HG03097 (cell line): ENCODE measurements at regions not wholly inside any gene's neighbourhood (a gene's known extent, or its start where the extent isn't known, plus 50 kb on each side); places are given as distances from the start of the nearest gene placed in this dataset.
"Not testable (repeated sequence)": the region's sequence is repeated elsewhere in the genome, so short reads cannot be mapped to it uniquely, and the experiment has no call there.

ENCODE experiments used
- ATAC-seq: cut with Tn5 transposase; IDR thresholded peaks from one replicate; pipeline ENCODE4 v1.9.1; 2021; ENCODE audit not compliant: unreplicated experiment, low FRiP score

- ATAC-seq: no peak
Observed at GRCh38 chr13:80844164-80844563, 503.2 kb upstream of the SPRY2 start.

GRCh38 chr13:80841414-80841813 is 500.5 kb upstream of the SPRY2 start:
- ATAC-seq: no peak

GRCh38 chr13:80840316-80840976 is 499.5 kb upstream of the SPRY2 start:
- ATAC-seq: no peak

DNA sequence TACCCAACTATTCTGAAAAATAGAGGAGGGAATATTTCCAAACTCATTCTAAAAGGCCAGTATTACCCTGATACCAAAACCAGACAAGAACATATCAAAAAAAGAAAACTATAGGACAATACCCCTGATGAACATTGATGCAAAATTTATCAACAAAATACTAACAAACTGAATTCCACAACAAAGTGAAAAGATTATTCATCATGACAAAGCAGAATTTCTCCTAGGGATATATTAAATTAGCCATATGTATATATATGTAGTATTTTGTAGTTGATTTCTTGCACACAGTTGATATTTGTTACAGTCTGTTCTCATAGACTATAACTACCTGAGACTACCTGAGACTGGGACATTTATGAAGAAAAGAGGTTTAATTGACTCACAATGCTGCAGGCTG is 495.0 kb upstream of the SPRY2 start:
- ATAC-seq: no peak

DNA sequence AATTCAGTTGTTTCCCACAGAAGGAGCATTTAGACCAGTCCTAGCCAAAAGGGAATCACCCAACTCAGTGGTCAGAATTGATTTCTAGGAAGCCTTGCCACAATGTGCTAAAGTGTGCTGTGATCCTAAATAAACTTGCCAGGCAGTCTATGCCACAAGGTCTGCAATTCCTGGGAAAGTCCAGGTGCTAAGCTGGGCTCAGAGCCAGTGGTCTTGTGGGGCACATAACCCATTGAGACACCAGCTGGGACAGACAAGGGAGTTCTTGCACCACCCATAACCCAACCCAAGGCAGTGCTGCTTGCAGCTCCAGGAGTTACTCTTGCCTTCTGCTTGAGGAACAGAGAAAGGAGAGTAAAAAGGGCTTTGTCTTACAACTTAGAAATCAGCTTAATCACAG is 489.5 kb upstream of the SPRY2 start:
- no peak for ATAC-seq

DNA sequence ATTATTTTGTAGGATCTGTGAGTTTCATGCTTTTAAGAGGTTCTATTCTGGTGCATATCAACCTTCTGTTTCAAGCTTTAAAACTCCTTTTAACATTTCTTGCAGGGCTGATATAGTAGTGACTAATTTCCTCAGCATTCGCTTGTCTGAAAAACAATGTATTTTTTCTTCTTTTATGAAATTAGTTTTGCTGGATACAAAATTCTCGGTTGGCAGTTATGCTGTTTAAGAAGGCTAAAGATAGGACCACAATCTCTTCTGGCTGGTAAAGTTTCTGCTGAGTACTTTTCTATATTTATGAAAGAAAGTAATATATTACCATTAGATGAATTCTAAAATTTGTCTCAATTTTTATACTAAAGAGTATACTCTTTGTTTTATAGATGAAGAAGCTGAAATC is 487.8 kb upstream of the SPRY2 start:
- no peak for ATAC-seq

DNA sequence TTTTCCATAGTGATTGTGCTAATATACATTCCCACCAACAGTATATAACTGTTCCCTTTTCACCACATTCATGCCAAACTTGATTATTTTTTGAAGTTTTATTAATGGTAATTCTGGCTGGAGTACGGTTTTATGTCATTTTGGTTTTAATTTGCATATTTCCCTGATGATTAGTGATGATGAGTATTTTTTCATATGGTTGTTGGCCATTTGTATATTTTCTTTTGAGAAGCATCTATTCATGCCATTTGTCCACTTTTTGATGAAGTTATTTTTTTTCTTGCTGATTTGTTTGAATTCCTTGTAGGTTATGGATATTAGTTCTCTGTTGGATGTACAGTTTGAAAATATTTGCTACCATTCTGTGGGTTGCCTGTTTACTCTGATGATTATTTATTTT is 484.4 kb upstream of the SPRY2 start:
- ATAC-seq: no peak

GRCh38 chr13:80824229-80824628 is 483.3 kb upstream of the SPRY2 start:
- no peak for ATAC-seq

DNA sequence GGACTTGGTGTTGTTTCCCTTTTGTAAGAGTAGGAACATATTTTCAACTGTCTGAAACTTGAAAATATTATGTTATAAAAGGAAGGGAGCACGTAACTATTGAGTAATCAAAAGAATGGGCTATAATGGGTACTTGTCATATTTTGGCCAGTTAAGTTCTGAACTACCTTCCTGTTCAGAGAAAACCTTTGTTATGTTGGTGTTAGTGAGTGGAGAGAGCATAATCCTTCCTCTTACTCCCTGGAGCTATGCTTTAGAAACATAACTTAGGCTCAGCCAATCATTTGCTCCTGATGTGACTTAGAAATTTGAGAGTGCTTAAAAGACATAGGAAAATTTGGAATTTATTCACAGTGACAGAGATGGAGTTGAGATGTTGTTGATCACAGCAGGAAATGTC is 482.5 kb upstream of the SPRY2 start:
- ATAC-seq: no peak

DNA sequence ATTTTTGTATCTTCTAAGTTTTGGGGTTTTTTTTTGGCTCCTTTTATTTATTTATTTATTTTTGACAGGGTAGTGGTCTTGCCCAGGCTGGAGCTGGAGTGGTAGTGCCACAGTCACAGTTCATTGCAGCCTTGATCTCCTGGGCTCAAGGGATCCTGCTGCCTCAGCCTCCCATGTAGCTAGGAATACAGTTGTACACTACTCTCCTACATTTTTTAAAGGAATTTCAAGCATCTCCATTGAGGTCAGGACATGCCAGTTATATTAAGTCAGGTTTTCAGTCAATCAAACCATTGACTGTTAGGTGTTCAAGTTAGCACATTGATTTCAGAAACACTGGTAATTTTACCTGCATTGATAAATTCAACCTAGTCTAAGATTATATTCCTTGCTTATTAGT is 480.5 kb upstream of the SPRY2 start:
- ATAC-seq: no peak

- no peak for ATAC-seq
Observed at GRCh38 chr13:80817979-80818378, 477.1 kb upstream of the SPRY2 start.

GRCh38 chr13:80814541-80814940 is 473.6 kb upstream of the SPRY2 start:
- no peak for ATAC-seq

DNA sequence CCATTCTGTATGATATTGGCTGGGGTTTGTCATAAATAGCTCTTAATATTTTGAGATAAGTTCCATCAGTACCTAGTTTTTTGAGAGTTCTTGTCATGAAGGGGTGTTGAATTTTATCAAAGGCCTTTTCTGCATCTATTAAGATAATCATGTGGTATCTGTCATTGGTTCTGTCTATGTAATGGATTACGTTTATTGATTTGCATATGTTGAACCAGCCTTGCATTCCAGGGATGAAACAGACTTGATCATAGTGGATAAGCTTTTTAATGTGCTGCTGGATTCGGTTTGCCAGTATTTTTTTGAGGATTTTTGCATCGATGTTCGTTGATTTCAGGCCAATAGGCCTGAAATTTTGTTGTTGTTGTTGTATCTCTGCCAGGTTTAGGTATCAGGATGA is 469.4 kb upstream of the SPRY2 start:
- ATAC-seq: not testable (repeated sequence)

- no peak for ATAC-seq
Observed at GRCh38 chr13:80802946-80803345, 462.0 kb upstream of the SPRY2 start.

DNA sequence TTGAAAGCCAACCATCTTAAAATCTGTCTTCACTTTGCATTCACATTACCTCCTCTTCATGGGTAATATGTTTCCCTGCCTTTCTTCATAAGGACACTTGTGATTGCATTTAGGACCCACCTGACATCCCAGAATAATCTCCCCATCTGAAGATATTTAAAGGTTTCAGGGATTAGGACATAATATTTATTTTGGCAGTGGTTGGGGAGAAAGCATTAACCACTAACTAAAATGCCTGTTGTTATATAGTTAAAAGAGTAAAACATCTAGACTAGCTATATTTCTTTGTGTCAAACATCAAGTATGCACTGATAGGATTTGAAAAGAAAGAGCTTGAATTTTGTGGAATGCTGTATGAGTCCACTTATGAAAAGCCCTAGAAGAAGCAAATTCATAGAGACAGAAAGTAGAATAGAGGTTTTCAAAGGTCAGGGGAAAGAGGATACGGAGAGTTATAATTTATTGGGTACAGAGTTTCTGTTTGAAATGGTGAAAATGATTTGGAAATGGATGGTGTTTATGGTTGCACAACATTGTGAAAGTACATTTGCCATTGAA is 457.7 kb upstream of the SPRY2 start:
- ATAC-seq: no peak

GRCh38 chr13:80787604-80788003 is 446.7 kb upstream of the SPRY2 start:
- no peak for ATAC-seq

- no peak for ATAC-seq
Observed at GRCh38 chr13:80783926-80784565, 443.1 kb upstream of the SPRY2 start.

DNA sequence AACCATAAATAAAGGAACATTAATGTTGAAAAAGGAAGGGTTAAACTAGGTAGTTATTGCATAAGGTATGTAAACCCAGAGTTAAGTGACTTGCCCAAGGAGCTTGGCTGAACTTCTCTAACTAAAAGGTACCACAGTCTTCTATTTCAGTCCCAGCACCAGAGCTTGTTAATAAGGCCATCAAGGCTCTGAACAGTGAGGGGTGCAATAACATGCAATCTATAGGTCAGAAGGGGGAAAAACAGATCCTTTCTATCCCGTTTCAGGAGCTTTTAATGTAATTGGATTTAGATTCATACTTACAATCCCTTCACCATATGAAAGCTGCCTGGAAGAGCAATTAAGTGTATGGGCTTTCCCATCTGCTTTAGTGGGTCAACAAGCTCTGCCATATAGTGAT is 441.5 kb upstream of the SPRY2 start:
- ATAC-seq: no peak

GRCh38 chr13:80778297-80778696 is 437.4 kb upstream of the SPRY2 start:
- ATAC-seq: no peak

GRCh38 chr13:80757694-80758093 is 416.8 kb upstream of the SPRY2 start:
- ATAC-seq: no peak

- no peak for ATAC-seq
Observed at GRCh38 chr13:80755910-80756309, 415.0 kb upstream of the SPRY2 start.

- ATAC-seq: no peak
Observed at GRCh38 chr13:80754441-80754840, 413.5 kb upstream of the SPRY2 start.
